Spleen (tissue), 11 donors: ENCODE measurements at regions not wholly inside any gene's neighbourhood (a gene's known extent, or its start where the extent isn't known, plus 50 kb on each side); places are given as distances from the start of the nearest gene placed in this dataset.

ENCODE experiments used
- DNase-seq: peaks from one replicate; pipeline ENCODE4 v3.0.0-alpha.2; 2020
- H3K27ac ChIP-seq, 8 donors: fragments of 200-600 bp; sonication (generic) in 7 of 8; 1 replicate in 4 of 8; 2 replicates in 4 of 8; pipeline versions ENCODE4 v1.5.0 to v1.8.0; 2016 to 2021; ENCODE audit warnings: inconsistent platforms in 4 of 8, mild to moderate bottlenecking in 4 of 8, moderate library complexity in 1 of 8
- H3K27me3 ChIP-seq, 7 donors: fragments of 200-600 bp; sonication (generic) in 6 of 7; replicated peaks in 1 of 7; 1 replicate in 4 of 7; 2 replicates in 3 of 7; pipeline versions ENCODE4 v1.5.0 to v1.8.0; 2016 to 2021; ENCODE audit warnings: inconsistent platforms in 3 of 7, mild to moderate bottlenecking in 1 of 7
- H3K36me3 ChIP-seq, 6 donors: fragments of 200-600 bp; sonication (generic) in 5 of 6; 1 replicate in 4 of 6; 2 replicates in 2 of 6; pipeline versions ENCODE4 v1.5.0 to v1.8.0; 2016 to 2021; ENCODE audit warnings: inconsistent platforms in 2 of 6
- H3K4me1 ChIP-seq, 6 donors: fragments of 200-600 bp; sonication (generic) in 5 of 6; 1 replicate in 3 of 6; 2 replicates in 3 of 6; pipeline versions ENCODE4 v1.5.0 to v1.8.0; 2016 to 2021; ENCODE audit warnings: inconsistent platforms in 3 of 6
- H3K4me3 ChIP-seq, 8 donors: fragments of 200-600 bp; sonication (generic) in 7 of 8; 1 replicate in 4 of 8; 2 replicates in 4 of 8; pipeline versions ENCODE4 v1.5.0 to v1.8.0; 2016 to 2021; ENCODE audit warnings: inconsistent platforms in 4 of 8, mild to moderate bottlenecking in 4 of 8, moderate library complexity in 2 of 8
- H3K9me3 ChIP-seq, 8 donors: fragments of 200-600 bp; sonication (generic) in 7 of 8; 1 replicate in 4 of 8; 2 replicates in 4 of 8; pipeline versions ENCODE4 v1.5.0 to v1.8.0; 2016 to 2021; ENCODE audit warnings: inconsistent platforms in 4 of 8
- POLR2A ChIP-seq, 3 donors: fragments of 450-650 bp; IDR thresholded peaks; one replicate each; pipeline ENCODE4 v1.5.1; 2017; ENCODE audit warnings: antibody characterized with exemption in 3 of 3, mild to moderate bottlenecking in 1 of 3
- POLR2AphosphoS5 ChIP-seq, 3 donors: sonication (generic); formaldehyde crosslinking; IDR thresholded peaks; one replicate each; pipeline ENCODE4 v1.5.1; 2017; ENCODE audit warnings: antibody characterized with exemption in 3 of 3
- WGBS, 5 donors: extraction: QIAGEN DNeasy Blood & Tissue Kit in 3 of 5; methylation state at CpG; one replicate each; pipeline versions ENCODE4 v1.1.5 to v1.1.7; 2013 to 2018; 5-methylcytosine and 5-hydroxymethylcytosine counted together
- intact Hi-C: fragments of 100-400 bp; cut with DNase I; formaldehyde crosslinking; loops from one replicate; pipeline ENCODE4 v1.15.0; 2023; ENCODE audit warnings: low total_unique reads
- TF ChIP-seq, protein P1 (sequence below), 11 experiments: fragments of 200-600 bp in 7 of 11; fragments of 450-650 bp in 4 of 11; sonication (generic) in 4 of 11; IDR thresholded peaks in 8 of 11; conservative IDR thresholded peaks in 3 of 11; 1 replicate in 7 of 11; 2 replicates in 4 of 11; pipeline versions ENCODE4 v1.4.0 to v1.8.0; 2016 to 2021; ENCODE audit warnings: antibody characterized with exemption in 11 of 11, inconsistent platforms in 4 of 11, mild to moderate bottlenecking in 1 of 11
- donor health status: healthy with polysubstance abuse.
- donor health status: DM: no; HTN: no; CAD: no; lungs with moderate emphysema.
- donor health status: DM: no; HTN: no; CAD: no.
- donor health status: Bipolar disorder and iron deficiency.
- donor health status: healthy.
- donor health status: DM: no; HTN: no; CAD: no.
- donor health status: DM: yes; HTN: yes; CAD: no.

DNA sequence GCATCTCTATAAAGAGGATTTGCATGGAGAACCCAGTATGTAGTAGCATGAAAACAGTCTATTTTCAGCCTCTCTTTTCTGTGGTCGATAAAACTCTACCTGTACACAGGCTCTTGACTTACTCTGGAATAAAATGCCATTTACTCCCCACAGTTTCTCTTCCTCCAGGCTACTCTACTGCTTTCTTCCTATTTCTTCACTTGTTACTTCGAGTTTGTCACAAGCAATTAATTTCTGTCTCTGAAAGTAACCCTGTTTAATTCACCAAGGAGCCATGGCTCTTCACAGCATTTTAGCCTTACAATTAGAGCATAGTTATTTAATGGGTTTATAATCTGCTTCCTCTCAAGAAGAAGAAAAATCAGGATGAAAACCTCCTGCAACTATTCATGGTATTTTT, 472.9 kb upstream of the PRKX start:
- TF ChIP-seq POLR2AphosphoS5 (IDR thresholded peaks at IDR 0.05) (no peak), POLR2A (IDR thresholded peaks at IDR 0.05) (no peak)
- TF ChIP-seq, protein P1, sequence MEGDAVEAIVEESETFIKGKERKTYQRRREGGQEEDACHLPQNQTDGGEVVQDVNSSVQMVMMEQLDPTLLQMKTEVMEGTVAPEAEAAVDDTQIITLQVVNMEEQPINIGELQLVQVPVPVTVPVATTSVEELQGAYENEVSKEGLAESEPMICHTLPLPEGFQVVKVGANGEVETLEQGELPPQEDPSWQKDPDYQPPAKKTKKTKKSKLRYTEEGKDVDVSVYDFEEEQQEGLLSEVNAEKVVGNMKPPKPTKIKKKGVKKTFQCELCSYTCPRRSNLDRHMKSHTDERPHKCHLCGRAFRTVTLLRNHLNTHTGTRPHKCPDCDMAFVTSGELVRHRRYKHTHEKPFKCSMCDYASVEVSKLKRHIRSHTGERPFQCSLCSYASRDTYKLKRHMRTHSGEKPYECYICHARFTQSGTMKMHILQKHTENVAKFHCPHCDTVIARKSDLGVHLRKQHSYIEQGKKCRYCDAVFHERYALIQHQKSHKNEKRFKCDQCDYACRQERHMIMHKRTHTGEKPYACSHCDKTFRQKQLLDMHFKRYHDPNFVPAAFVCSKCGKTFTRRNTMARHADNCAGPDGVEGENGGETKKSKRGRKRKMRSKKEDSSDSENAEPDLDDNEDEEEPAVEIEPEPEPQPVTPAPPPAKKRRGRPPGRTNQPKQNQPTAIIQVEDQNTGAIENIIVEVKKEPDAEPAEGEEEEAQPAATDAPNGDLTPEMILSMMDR (IDR thresholded peaks at IDR 0.05 in 8 of 11, conservative IDR thresholded peaks at IDR 0.05 in 3 of 11): no peak
- intact Hi-C loops: no loop called here
- Histone ChIP-seq H3K9me3 (peaks cover 0 to 4% (median 0%) of the 10 kb centered on the region in 8 donors), H3K27me3 (no peaks in the 10 kb centered on the region), H3K27ac (no peak overlapping the region), H3K36me3 (no peaks in the 10 kb centered on the region), H3K4me3 (no peak overlapping the region), H3K4me1 (no peaks in the 10 kb centered on the region)
- WGBS, 5 donors: 42 to 60% (median 47%) methylated on average over 2 of the region's 2 CpGs
- DNase-seq: no peak

DNA sequence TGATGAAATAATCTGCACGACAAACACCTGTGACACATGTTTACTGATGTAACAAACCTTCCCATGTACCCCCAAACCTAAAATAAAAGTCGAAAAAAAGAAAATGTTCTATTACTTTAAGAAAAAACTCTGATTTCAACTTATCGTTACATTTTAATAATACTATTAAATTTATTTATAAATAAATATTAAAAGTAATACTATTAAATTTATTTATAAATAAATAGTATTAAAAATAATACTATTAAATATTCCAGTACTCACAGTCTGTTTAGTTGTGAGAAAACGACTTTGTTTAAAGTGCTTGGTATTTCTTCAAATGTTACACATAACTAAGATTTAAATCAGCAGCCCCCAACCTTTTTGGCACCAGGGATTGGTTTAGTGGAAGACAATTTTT, 471.6 kb upstream of the PRKX start:
- Histone ChIP-seq H3K27ac (no peak overlapping the region), H3K27me3 (no peaks in the 10 kb centered on the region), H3K4me3 (no peak overlapping the region), H3K9me3 (peaks cover 0 to 4% (median 0%) of the 10 kb centered on the region in 8 donors), H3K36me3 (no peaks in the 10 kb centered on the region), H3K4me1 (no peaks in the 10 kb centered on the region)
- intact Hi-C loops: no loop called here
- TF ChIP-seq, protein P1 (IDR thresholded peaks at IDR 0.05 in 8 of 11, conservative IDR thresholded peaks at IDR 0.05 in 3 of 11): no peak
- TF ChIP-seq POLR2A (IDR thresholded peaks at IDR 0.05) (no peak), POLR2AphosphoS5 (IDR thresholded peaks at IDR 0.05) (no peak)
- DNase-seq: no peak
- WGBS, 5 donors: 70 to 86% (median 82%) methylated on average over 4 of the region's 4 CpGs

DNA sequence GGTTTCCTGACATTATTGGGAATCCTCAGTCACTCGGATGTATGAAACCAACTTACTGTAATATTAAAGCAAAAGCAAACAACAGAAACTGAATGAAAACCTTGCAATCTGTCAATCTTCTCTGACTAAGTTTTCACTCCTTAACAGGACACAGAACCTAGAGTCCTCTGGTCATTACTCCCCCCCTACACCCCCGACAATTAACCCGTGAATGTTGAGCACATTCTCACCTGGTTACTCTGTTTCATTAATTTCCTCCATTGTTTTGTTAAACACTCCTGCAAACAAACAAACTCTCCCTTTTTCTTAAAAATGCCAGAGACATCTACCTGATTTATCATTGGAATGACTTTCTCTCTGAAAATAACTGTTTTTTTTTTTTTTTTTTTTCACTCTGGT, 469.0 kb upstream of the PRKX start:
- 56 to 70% (median 64%) methylated on average over 3 of the region's 3 CpGs for WGBS, 5 donors
- H3K36me3 ChIP-seq: no peaks in the 10 kb centered on the region
- intact Hi-C loops: no loop called here

DNA sequence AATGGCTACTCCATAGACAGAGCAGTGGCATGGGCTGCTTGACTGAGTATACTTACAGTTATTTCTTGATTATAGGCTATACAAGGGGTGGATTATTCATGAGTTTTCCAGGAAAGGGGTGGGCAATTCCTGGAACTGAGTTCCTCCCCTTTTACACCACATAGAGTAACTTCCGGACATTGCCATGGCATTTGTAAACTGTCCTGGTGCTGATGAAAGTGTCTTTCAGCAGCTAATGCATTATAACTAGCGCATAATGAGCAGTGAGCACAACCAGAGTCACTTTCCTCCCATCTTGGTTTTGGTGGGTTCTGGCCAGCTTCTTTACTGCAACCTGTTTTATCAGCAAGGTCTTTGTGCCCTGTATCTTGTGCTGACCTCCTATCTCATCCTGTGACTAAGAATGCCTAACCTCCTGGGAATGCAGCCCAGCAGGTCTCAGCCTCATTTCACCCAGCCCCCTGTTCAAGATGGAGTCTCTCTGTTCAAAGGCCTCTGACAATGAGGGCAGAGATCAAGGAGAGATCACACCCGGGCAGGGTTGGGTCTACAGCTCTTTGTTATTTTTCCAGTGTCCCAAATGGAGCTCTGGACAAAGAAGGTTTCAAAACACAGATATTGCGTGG, 468.4 kb upstream of the PRKX start:
- Histone ChIP-seq H3K9me3 (peaks cover 0 to 4% (median 0%) of the 10 kb centered on the region in 8 donors), H3K27ac (no peak overlapping the region), H3K36me3 (no peaks in the 10 kb centered on the region), H3K4me1 (no peaks in the 10 kb centered on the region), H3K27me3 (no peaks in the 10 kb centered on the region), H3K4me3 (no peak overlapping the region)
- intact Hi-C loops: no loop called here
- DNase-seq: no peak
- TF ChIP-seq, protein P1 (IDR thresholded peaks at IDR 0.05 in 8 of 11, conservative IDR thresholded peaks at IDR 0.05 in 3 of 11): no peak
- 63 to 73% (median 69%) methylated on average over 4 of the region's 4 CpGs for WGBS, 5 donors

More for the DNA sequence above, 469.0 kb upstream of the PRKX start:
- Histone ChIP-seq H3K27me3 (no peaks in the 10 kb centered on the region), H3K9me3 (peaks cover 0 to 4% (median 0%) of the 10 kb centered on the region in 8 donors), H3K4me1 (no peaks in the 10 kb centered on the region), H3K4me3 (no peak overlapping the region), H3K27ac (no peak overlapping the region)
- TF ChIP-seq POLR2AphosphoS5 (IDR thresholded peaks at IDR 0.05): no peak
- TF ChIP-seq, protein P1 (IDR thresholded peaks at IDR 0.05 in 8 of 11, conservative IDR thresholded peaks at IDR 0.05 in 3 of 11): no peak
- no peak for TF ChIP-seq POLR2A (IDR thresholded peaks at IDR 0.05)
- DNase-seq: no peak
